Urinary bladder (tissue), 3 donors: ENCODE measurements at regions not wholly inside any gene's neighbourhood (a gene's known extent, or its start where the extent isn't known, plus 50 kb on each side); places are given as distances from the start of the nearest gene placed in this dataset.

Experiments
- DNase-seq: peaks from one replicate; pipeline ENCODE4 v3.0.0-alpha.2; 2015; ENCODE audit errors: extremely low spot score
- H3K27ac ChIP-seq: one replicate; pipeline ENCODE4 v1.5.1; 2013; ENCODE audit warnings: low read depth, mild to moderate bottlenecking, moderate library complexity
- H3K36me3 ChIP-seq: one replicate; pipeline ENCODE4 v1.6.1; 2013; ENCODE audit warnings: mild to moderate bottlenecking, moderate library complexity; ENCODE audit not compliant: insufficient read depth
- H3K4me1 ChIP-seq: one replicate; pipeline ENCODE4 v1.6.1; 2013; ENCODE audit warnings: mild to moderate bottlenecking, moderate library complexity; ENCODE audit not compliant: insufficient read depth
- H3K4me3 ChIP-seq: one replicate; pipeline ENCODE4 v1.5.1; 2013; ENCODE audit warnings: low read depth, low read length
- WGBS: extraction: QIAGEN DNeasy Blood & Tissue Kit; methylation state at CpG from one replicate; pipeline ENCODE4 v1.1.7; 2013; 5-methylcytosine and 5-hydroxymethylcytosine counted together
- donor health status: healthy with polysubstance abuse.
- donor health status: healthy.

DNA sequence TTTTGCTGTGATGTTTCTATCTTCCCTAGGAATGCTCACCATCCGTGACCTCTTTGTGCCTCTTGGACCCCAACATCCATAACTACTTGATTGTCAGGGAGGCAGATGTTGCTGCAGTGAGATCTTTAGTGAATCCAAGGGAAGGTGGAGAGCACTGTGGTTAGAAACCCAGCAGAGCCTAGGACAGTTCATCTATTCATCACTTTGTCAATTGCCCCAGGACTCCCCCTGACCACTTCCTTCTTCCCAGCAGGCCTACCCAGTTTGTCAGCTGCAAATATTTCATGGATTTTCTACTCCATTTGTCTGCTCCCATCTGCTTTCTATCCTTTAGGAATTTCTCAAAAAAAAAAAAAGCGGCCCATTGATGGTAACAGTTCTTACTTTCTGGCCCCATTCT lies 942.8 kb downstream of the PCDH7 start:
- no peak overlapping the region for H3K4me3 ChIP-seq
- no peaks in the 10 kb centered on the region for H3K4me1 ChIP-seq
- WGBS: 97% methylated on average over 2 of the region's 2 CpGs
- no peak for DNase-seq
- no peak overlapping the region for H3K27ac ChIP-seq
- no peaks in the 10 kb centered on the region for H3K36me3 ChIP-seq

DNA sequence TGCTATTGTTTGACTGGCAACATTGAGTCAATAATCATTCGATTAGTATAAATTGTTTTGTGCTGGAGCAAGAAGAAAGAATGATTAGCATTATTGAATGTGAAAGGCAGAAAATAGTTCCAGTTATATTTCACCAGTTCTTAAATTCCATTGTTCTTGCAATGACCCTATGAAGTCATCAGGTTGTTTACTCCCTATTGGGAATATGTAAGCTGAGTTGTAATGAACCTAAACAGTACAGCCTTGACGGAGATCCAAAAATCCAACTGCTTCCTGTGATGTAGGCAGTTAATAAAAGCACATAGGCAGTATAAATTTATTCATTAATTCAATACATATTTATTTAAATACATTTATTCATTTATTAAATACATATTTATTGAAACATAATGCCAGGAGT lies 947.5 kb downstream of the PCDH7 start:
- Histone ChIP-seq H3K36me3 (no peaks in the 10 kb centered on the region), H3K4me3 (no peak overlapping the region), H3K27ac (no peak overlapping the region), H3K4me1 (no peaks in the 10 kb centered on the region)
- DNase-seq: no peak
- 82% methylated on average over 2 of the region's 2 CpGs for WGBS

GRCh38 chr4:31674313-31674947 lies 954.3 kb downstream of the PCDH7 start:
- no peaks in the 10 kb centered on the region for H3K36me3 ChIP-seq
- DNase-seq: no peak
- WGBS: 79% methylated on average over 1 of the region's 1 CpG
- no peaks in the 10 kb centered on the region for H3K4me1 ChIP-seq
- no peak overlapping the region for H3K4me3 ChIP-seq
- no peak overlapping the region for H3K27ac ChIP-seq

DNA sequence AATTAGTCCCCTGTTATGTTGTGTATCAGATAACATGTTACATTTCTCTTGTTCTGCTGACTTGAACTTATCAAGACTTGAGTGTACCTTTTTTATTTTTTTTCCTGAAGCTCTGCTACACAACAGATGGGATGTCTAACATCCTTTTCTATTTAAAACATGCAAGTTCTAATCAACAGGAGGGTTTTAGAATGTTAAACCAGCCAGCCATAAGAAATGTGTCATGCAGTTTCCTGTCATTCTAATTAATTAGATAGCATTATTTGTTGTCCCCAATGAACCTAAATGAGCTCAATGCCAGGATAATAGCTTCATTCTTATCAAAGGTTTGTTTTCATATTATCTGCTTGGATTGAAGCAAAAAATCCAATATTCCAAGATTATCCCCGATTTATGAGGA lies 958.2 kb downstream of the PCDH7 start:
- WGBS: 61% methylated on average over 1 of the region's 1 CpG
- Histone ChIP-seq H3K4me1 (no peaks in the 10 kb centered on the region), H3K4me3 (no peak overlapping the region), H3K36me3 (no peaks in the 10 kb centered on the region), H3K27ac (no peak overlapping the region)
- no peak for DNase-seq

GRCh38 chr4:31682796-31683195 lies 962.6 kb downstream of the PCDH7 start:
- 59% methylated on average over 3 of the region's 3 CpGs for WGBS
- no peaks in the 10 kb centered on the region for H3K4me1 ChIP-seq
- H3K36me3 ChIP-seq: no peaks in the 10 kb centered on the region
- no peak overlapping the region for H3K27ac ChIP-seq
- no peak overlapping the region for H3K4me3 ChIP-seq
- DNase-seq: no peak

GRCh38 chr4:31687717-31688342 lies 967.7 kb downstream of the PCDH7 start:
- Histone ChIP-seq H3K27ac (no peak overlapping the region), H3K4me1 (no peaks in the 10 kb centered on the region), H3K36me3 (no peaks in the 10 kb centered on the region), H3K4me3 (no peak overlapping the region)
- no peak for DNase-seq
- WGBS: 58% methylated on average over 3 of the region's 3 CpGs

DNA sequence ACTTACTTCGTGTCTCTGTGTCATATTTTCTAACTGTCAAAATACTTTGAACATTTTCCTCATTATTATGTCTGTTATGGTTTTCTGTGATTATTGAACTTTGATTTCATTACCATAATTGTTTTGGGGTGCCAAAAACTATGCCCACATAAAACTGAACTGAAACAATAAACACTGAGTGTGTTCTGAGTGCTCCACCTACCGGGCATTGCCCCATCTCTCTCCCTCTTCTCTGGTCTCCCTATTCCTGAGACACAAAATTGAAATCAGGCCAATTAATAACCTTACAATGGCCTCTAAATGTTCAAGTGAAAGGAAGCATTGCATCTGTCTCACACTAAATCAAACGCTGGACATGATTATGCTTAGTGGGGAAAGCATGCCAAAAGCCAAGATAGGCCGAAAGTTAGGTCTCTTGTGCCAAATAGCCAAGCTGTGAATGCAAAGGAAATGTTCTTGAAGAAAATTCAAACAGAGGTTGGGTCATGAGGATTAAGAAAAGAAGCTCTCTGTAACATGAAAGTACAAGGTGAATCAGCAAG lies 972.3 kb downstream of the PCDH7 start:
- 50% methylated on average over 4 of the region's 4 CpGs for WGBS
- H3K4me3 ChIP-seq: no peak overlapping the region
- no peak overlapping the region for H3K27ac ChIP-seq
- no peak for DNase-seq
- H3K4me1 ChIP-seq: no peaks in the 10 kb centered on the region
- no peaks in the 10 kb centered on the region for H3K36me3 ChIP-seq

- Histone ChIP-seq H3K36me3 (no peaks in the 10 kb centered on the region), H3K4me1 (no peaks in the 10 kb centered on the region), H3K27ac (no peak overlapping the region), H3K4me3 (no peak overlapping the region)
- DNase-seq: no peak
- WGBS: 95% methylated on average over 16 of the region's 16 CpGs
Measured at GRCh38 chr4:31701256-31701655, 981.1 kb downstream of the PCDH7 start.

GRCh38 chr4:31702326-31702725 lies 982.2 kb downstream of the PCDH7 start:
- WGBS: 52% methylated on average over 2 of the region's 2 CpGs
- no peak for DNase-seq
- no peaks in the 10 kb centered on the region for H3K36me3 ChIP-seq
- no peaks in the 10 kb centered on the region for H3K4me1 ChIP-seq
- no peak overlapping the region for H3K4me3 ChIP-seq
- H3K27ac ChIP-seq: no peak overlapping the region

DNA sequence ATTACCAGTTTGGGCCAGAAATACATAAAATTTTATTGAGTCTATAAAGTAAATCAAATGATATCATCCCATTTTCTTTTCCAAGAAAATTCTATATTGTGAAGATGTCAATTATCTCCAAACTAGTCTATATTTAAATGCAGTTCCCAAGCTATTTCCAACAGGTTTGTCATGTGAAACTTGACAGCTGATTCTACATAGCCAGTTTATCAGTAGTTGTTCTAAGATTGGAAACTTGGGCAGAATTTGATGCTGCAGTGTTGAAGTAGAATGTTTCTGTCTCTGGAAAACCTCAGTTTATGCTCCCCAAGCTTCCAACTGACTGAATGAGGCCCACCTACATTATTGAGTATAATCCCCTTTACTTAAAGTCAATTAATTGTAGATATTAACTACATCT lies 994.1 kb downstream of the PCDH7 start:
- no peaks in the 10 kb centered on the region for H3K36me3 ChIP-seq
- no peak overlapping the region for H3K27ac ChIP-seq
- no peak overlapping the region for H3K4me3 ChIP-seq
- no peak for DNase-seq
- no peaks in the 10 kb centered on the region for H3K4me1 ChIP-seq

GRCh38 chr4:31715302-31715701 lies 995.1 kb downstream of the PCDH7 start:
- H3K4me1 ChIP-seq: no peaks in the 10 kb centered on the region
- DNase-seq: no peak
- 56% methylated on average over 1 of the region's 1 CpG for WGBS
- H3K36me3 ChIP-seq: no peaks in the 10 kb centered on the region
- no peak overlapping the region for H3K4me3 ChIP-seq
- no peak overlapping the region for H3K27ac ChIP-seq

GRCh38 chr4:31727030-31727429 lies 1006.9 kb downstream of the PCDH7 start:
- DNase-seq: no peak
- H3K4me1 ChIP-seq: no peaks in the 10 kb centered on the region
- H3K4me3 ChIP-seq: no peak overlapping the region
- no peak overlapping the region for H3K27ac ChIP-seq
- 41% methylated on average over 1 of the region's 1 CpG for WGBS
- H3K36me3 ChIP-seq: no peaks in the 10 kb centered on the region

- 43% methylated on average over 3 of the region's 3 CpGs for WGBS
Measured at GRCh38 chr4:31735004-31735403, 1014.8 kb downstream of the PCDH7 start.

DNA sequence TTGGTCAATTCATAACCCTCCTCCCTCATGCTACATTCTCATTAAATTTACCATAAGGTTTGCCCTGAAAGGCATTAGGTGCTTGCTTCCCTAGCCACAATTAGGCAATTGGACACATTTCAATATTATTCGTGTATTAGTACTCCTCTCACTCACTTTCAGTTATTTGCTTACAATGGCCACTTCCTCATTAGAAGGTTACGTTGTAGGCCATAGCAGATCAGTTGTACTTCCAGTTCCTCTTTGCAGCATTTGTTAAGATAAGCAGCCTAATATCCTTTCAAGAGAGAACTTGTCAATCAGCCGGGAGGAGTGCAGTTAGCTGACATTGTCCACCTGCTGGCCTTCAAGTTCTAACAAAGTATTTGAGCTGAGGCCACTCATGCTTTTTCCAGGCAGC lies 1017.2 kb downstream of the PCDH7 start:
- no peak overlapping the region for H3K27ac ChIP-seq
- no peaks in the 10 kb centered on the region for H3K4me1 ChIP-seq
- DNase-seq: no peak
- no peaks in the 10 kb centered on the region for H3K36me3 ChIP-seq
- 76% methylated on average over 3 of the region's 3 CpGs for WGBS
- H3K4me3 ChIP-seq: no peak overlapping the region

More at GRCh38 chr4:31735004-31735403, 1014.8 kb downstream of the PCDH7 start:
- H3K36me3 ChIP-seq: no peaks in the 10 kb centered on the region
- H3K4me1 ChIP-seq: no peaks in the 10 kb centered on the region
- DNase-seq: no peak
- no peak overlapping the region for H3K4me3 ChIP-seq
- H3K27ac ChIP-seq: no peak overlapping the region
